GM10266 (cell line): ENCODE measurements at regions not wholly inside any gene's neighbourhood (a gene's known extent, or its start where the extent isn't known, plus 50 kb on each side); places are given as distances from the start of the nearest gene placed in this dataset.

ENCODE experiments used
- DNase-seq: peaks from one replicate; pipeline ENCODE4 v3.0.0; 2012; ENCODE audit errors: extremely low spot score
- CTCF ChIP-seq: IDR thresholded peaks from 2 replicates; pipeline ENCODE4 v1.5.1; 2012; ENCODE audit warnings: mild to moderate bottlenecking, low read depth; ENCODE audit not compliant: control insufficient read depth, insufficient read depth; ENCODE audit errors: missing control alignments

- no peak for TF ChIP-seq CTCF
- no peak for DNase-seq
These were observed 83.0 kb upstream of the CLDN18 start for GRCh38 chr3:137926991-137927390.

DNA sequence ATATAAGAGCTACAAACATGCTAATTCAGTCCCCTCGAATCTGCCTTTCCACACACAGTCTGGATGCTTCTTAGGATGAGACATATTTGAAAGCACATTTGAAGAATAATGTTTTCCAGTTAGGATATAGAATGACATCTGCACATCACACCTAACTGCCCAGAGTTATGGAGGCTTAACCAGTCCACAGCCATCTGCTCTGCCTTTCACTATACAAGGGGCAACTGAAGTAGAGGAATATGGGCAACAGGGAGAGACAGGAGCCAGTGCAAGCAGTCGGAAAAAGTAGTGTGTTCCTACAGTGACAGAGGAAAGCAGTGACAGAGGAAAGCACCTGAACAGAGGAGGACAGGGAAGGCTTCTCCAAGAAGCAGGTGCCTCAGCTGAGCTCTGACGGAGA lies 79.0 kb upstream of the CLDN18 start:
- no peak for TF ChIP-seq CTCF
- no peak for DNase-seq

GRCh38 chr3:137938876-137939275 lies 71.1 kb upstream of the CLDN18 start:
- DNase-seq, result no peak

GRCh38 chr3:137944593-137944992 lies 65.4 kb upstream of the CLDN18 start:
- no peak for TF ChIP-seq CTCF
- no peak for DNase-seq

More at GRCh38 chr3:137938876-137939275, 71.1 kb upstream of the CLDN18 start:
- no peak for TF ChIP-seq CTCF

GRCh38 chr3:137946356-137946973 lies 63.5 kb upstream of the CLDN18 start:
- DNase-seq, result peak; percentile 48
- TF ChIP-seq CTCF, result peak; percentile 60

DNA sequence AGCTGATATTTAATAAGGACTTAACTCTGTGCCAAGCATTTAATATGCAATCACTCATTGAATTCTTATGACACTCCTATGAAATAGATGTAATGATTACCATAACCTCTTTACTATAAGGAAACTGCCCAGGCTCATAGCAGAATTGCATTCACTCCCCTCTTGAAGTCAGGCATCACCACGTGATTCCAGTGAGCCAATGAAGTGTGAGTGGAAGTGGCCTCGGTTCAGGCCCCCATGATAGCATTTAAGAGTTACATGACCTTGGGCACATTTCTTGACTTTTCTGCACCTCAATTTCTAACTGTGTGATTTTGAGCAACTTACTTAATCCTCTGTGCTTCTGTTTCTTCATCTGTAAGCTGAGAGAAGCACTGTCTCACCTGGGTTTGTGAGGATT lies 62.8 kb upstream of the CLDN18 start:
- no peak for TF ChIP-seq CTCF
- DNase-seq, result no peak

- DNase-seq, result no peak
- no peak for TF ChIP-seq CTCF
These were observed 61.4 kb upstream of the CLDN18 start for GRCh38 chr3:137948400-137949072.
